Mesothelial cell of epicardium (in vitro differentiated cells): ENCODE measurements at regions not wholly inside any gene's neighbourhood (a gene's known extent, or its start where the extent isn't known, plus 50 kb on each side); places are given as distances from the start of the nearest gene placed in this dataset.

Experiments
- DNase-seq, 2 experiments: peaks; one replicate each; pipeline ENCODE4 v3.0.0; 2021; ENCODE audit warnings: low spot score in 2 of 2; ENCODE audit not compliant: unreplicated experiment in 2 of 2
- H3K27ac Mint-ChIP-seq: 2 replicates; pipeline ENCODE4 v1.8.0; 2021; ENCODE audit warnings: mixed read lengths
- H3K27me3 Mint-ChIP-seq: 2 replicates; pipeline ENCODE4 v1.8.0; 2021; ENCODE audit warnings: low read depth, mixed read lengths
- H3K36me3 Mint-ChIP-seq: 2 replicates; pipeline ENCODE4 v1.8.0; 2021; ENCODE audit warnings: mixed read lengths
- H3K4me1 Mint-ChIP-seq: 2 replicates; pipeline ENCODE4 v1.8.0; 2021; ENCODE audit warnings: mixed read lengths
- H3K4me3 Mint-ChIP-seq: 2 replicates; pipeline ENCODE4 v1.8.0; 2021; ENCODE audit warnings: mild to moderate bottlenecking, moderate library complexity, mixed read lengths
- H3K9me3 Mint-ChIP-seq: 2 replicates; pipeline ENCODE4 v1.8.0; 2021; ENCODE audit warnings: mixed read lengths
- TF ChIP-seq, protein P1 (sequence below): fragments of 200-600 bp; sonication (generic); IDR thresholded peaks from one replicate; pipeline ENCODE4 v1.5.0; 2021; ENCODE audit warnings: antibody characterized with exemption; ENCODE audit not compliant: unreplicated experiment

DNA sequence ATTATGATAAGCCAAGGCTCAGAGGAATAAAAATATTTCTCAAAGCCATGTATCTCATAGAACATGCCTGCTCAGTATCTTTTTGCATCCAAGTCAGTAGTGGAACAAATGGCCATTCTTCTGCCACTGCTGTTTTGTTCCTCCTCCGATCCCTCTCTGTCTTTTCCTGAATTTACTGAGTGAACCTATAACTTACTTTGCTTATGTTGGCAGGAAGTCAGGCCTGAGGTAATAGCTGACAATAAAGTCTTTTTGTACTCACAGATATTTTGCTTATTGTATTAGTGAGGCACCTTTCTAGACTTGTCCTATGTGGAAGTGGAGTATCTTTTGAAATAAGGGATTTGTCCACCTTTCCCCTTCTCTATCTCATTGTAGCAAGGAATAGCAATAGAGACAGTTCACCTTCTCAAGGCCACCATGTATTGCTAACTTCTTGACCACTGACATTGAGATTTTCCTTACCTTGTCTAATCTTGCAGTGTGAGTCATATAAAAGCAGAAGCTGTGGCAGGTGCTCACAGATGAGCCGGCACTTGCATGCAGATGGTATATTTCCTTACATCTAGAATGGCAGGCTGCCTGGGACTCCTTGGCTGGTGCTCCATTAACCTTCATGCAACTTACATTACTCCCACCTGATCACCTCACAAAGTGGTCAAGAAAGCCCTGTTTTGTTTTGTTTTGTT is 68.2 kb downstream of the AGTR2 start:
- peaks cover 46% of the 10 kb centered on the region for H3K4me1 Mint-ChIP-seq
- H3K27me3 Mint-ChIP-seq, result no peaks in the 10 kb centered on the region
- peaks cover 2% of the 10 kb centered on the region for H3K36me3 Mint-ChIP-seq
- peaks cover 8% of the 10 kb centered on the region for H3K9me3 Mint-ChIP-seq
- H3K27ac Mint-ChIP-seq, result peak overlapping the region; percentile 32
- H3K4me3 Mint-ChIP-seq, result no peak overlapping the region
- TF ChIP-seq, protein P1, sequence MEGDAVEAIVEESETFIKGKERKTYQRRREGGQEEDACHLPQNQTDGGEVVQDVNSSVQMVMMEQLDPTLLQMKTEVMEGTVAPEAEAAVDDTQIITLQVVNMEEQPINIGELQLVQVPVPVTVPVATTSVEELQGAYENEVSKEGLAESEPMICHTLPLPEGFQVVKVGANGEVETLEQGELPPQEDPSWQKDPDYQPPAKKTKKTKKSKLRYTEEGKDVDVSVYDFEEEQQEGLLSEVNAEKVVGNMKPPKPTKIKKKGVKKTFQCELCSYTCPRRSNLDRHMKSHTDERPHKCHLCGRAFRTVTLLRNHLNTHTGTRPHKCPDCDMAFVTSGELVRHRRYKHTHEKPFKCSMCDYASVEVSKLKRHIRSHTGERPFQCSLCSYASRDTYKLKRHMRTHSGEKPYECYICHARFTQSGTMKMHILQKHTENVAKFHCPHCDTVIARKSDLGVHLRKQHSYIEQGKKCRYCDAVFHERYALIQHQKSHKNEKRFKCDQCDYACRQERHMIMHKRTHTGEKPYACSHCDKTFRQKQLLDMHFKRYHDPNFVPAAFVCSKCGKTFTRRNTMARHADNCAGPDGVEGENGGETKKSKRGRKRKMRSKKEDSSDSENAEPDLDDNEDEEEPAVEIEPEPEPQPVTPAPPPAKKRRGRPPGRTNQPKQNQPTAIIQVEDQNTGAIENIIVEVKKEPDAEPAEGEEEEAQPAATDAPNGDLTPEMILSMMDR, result no peak
- DNase-seq, result no peak

DNA sequence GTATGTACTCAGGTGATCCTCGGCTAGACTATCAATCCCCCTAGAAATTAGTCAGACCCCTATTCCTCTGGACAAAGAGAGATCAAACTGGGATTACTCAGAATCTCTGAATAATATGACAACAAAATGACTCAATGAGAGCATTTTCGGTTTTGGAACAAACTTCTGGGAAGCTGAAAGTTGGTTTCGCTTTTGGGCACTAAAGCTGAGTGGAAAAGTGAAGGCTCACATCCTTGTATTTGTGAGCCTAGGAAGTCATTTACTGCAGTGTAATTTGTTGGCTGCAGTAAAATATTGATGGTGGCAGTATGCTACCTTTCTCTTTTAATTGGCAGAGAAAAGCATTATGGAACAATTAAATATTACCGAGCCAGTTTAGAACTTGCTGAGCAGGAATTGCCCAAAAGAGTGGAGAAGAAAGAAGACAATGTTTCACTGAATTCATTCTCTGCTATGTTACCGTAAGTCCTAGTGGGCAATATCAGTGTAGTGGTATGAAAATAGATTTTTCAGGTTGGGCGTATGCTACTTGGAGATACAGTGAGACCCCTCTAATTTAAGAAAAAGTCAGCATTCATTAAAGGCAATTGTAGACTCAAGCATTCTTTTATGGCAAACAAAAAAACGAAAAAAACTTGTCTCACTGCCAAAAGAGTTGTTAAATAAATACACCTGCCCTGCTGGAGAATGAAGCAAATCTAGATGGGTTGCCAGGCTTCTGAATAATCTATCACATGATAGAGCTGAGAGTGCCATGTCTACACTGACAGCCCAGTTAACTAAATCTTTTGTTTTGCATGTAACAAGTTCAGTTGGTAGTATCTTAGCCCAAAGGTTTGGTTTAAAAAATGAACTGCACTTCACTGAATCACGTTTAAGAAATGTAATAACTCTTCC is 69.6 kb downstream of the AGTR2 start:
- no peaks in the 10 kb centered on the region for H3K27me3 Mint-ChIP-seq
- TF ChIP-seq, protein P1, result no peak
- H3K36me3 Mint-ChIP-seq, result no peaks in the 10 kb centered on the region
- peak overlapping the region; percentile 49 for H3K27ac Mint-ChIP-seq
- DNase-seq, result no peak
- peaks cover 46% of the 10 kb centered on the region for H3K4me1 Mint-ChIP-seq
- no peak overlapping the region for H3K4me3 Mint-ChIP-seq
- H3K9me3 Mint-ChIP-seq, result peaks cover 12% of the 10 kb centered on the region

DNA sequence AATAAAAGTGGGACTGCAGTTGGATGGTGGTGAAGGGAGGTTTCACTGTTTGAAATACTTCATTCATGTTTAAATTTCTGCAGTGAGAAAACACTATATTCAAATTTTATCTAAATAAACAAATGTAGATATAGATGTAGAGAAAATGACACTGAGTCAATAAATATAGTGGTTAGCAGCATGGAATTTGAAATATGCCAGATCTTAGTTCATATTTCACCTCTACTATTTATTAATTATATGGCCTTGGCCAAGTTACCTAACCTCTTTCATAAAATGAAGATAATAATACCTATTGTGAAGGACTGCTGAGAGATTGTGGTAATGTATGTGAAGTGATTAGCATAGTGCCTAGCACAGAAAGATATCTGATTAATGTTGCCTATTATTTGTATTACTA is 70.5 kb downstream of the AGTR2 start:
- no peak for DNase-seq
- TF ChIP-seq, protein P1, result no peak
- H3K4me3 Mint-ChIP-seq, result no peak overlapping the region
- H3K36me3 Mint-ChIP-seq, result no peaks in the 10 kb centered on the region
- H3K9me3 Mint-ChIP-seq, result peaks cover 14% of the 10 kb centered on the region
- H3K27ac Mint-ChIP-seq, result peak overlapping the region; percentile 49
- H3K4me1 Mint-ChIP-seq, result peaks cover 42% of the 10 kb centered on the region
- no peaks in the 10 kb centered on the region for H3K27me3 Mint-ChIP-seq

DNA sequence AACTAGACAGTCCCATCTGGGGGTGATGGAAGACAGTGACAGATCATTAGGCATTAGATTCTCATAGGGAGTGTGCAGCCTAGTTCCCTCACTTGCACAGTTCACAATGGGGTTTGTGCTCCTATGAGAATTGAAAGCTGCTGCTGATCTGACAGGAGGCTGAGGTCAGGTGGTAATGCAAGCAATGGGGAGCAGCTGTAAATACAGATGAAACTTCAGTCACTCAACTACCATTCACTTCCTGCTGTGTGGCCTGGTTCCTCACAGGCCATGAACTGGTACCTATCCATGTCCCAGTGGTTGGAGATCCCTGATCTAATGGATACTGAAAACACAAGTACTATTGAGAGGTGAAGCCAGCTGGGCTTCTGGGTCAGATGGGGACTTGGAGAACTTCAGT is 72.5 kb downstream of the AGTR2 start:
- Mint-ChIP-seq H3K9me3 (peaks cover 29% of the 10 kb centered on the region), H3K4me3 (no peak overlapping the region), H3K27me3 (no peaks in the 10 kb centered on the region), H3K27ac (no peak overlapping the region), H3K4me1 (peaks cover 33% of the 10 kb centered on the region), H3K36me3 (no peaks in the 10 kb centered on the region)
- TF ChIP-seq, protein P1, result no peak
- no peak for DNase-seq

DNA sequence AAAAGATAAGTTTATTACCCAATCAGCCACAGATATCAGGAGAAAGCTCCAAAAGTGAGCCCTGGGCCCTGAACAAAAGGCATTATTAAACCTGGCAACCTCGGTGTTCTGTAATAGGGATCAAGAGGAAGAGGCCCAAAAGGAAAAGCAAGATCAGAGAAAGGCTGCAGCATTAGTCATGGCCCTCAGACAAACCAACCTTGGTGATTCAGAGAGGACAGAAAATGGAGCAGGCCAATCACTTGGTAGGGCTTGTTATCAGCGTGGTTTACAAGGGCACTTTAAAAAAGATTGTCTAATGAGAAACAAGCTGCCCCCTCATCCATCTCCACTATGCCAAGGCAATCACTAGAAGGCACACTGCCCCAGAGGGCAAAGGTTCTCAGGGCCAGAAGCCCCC is 75.7 kb downstream of the AGTR2 start:
- no peak for DNase-seq
- no peak overlapping the region for H3K27ac Mint-ChIP-seq
- peaks cover 5% of the 10 kb centered on the region for H3K4me1 Mint-ChIP-seq
- H3K4me3 Mint-ChIP-seq, result no peak overlapping the region
- H3K27me3 Mint-ChIP-seq, result no peaks in the 10 kb centered on the region
- TF ChIP-seq, protein P1, result no peak
- H3K9me3 Mint-ChIP-seq, result peaks cover 51% of the 10 kb centered on the region
- H3K36me3 Mint-ChIP-seq, result no peaks in the 10 kb centered on the region
